ENCODE measurements at regions not wholly inside any gene's neighbourhood (a gene's known extent, or its start where the extent isn't known, plus 50 kb on each side); places are given as distances from the start of the nearest gene placed in this dataset.

DNA sequence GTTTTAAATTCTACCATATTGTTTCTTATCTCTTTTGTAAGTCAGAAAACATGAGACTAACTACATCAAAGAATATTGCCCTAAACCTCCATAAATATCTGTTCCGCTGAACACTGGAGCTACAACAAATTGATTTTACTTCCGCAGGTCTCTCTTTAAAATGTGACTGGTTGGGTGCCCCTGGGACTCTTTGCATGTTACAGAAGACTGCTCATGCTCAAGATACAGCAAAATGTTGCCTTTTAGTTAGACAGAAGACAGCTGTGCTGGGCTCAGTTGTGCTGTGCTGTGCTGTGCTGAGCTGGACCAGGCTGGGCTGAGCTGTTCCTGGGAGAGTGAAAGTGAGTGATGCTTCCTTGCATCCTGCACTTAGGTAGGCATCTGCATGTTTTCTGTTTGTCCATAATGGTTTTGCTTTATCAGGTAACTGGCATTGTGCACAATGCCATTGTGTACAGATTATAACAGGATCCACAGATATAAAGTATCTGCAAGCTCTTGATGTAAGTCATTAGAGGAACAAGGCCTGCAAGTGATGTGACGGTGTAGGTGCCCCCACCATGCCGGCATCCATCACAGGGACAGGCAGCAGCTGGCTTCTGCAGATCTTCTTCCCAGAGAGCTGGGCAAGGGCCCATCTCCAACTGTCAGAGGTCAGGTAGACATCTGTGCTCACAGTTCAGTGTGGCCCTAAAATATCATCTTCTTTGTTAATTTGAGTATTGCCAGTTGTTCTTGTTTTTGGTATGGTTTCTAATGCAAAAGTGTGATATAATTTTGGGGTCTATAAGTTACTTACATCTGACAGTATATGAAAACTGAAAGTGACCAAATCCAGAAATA is 972.5 kb upstream of the CELF2 start:
- H3K27ac ChIP-seq (ENCODE audit: low read depth, low read length) = no peak overlapping the region
- H3K9me3 ChIP-seq (ENCODE audit: control insufficient read depth in 1 of 2, insufficient read depth in 1 of 2, low read depth in 1 of 2, low read length in 2 of 2) = peaks cover 6 to 27% of the 10 kb centered on the region in 2 experiments; a peak in 2 of 4 replicates
- TF ChIP-seq, protein P1, sequence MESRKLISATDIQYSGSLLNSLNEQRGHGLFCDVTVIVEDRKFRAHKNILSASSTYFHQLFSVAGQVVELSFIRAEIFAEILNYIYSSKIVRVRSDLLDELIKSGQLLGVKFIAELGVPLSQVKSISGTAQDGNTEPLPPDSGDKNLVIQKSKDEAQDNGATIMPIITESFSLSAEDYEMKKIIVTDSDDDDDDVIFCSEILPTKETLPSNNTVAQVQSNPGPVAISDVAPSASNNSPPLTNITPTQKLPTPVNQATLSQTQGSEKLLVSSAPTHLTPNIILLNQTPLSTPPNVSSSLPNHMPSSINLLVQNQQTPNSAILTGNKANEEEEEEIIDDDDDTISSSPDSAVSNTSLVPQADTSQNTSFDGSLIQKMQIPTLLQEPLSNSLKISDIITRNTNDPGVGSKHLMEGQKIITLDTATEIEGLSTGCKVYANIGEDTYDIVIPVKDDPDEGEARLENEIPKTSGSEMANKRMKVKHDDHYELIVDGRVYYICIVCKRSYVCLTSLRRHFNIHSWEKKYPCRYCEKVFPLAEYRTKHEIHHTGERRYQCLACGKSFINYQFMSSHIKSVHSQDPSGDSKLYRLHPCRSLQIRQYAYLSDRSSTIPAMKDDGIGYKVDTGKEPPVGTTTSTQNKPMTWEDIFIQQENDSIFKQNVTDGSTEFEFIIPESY (IDR thresholded peaks at IDR 0.05; ENCODE audit: extremely low read depth, insufficient replicate concordance, low read length) = no peak
- TF ChIP-seq POLR2A (IDR thresholded peaks at IDR 0.05; ENCODE audit: borderline replicate concordance, extremely low read depth, insufficient read depth, insufficient read length) (no peak), TCF7L2 (IDR thresholded peaks at IDR 0.05; ENCODE audit: borderline replicate concordance, extremely low read depth, insufficient read depth, insufficient read length) (no peak), ZNF274 (IDR thresholded peaks at IDR 0.05; ENCODE audit: low read depth, low read length) (no peak)
- no peak for ATAC-seq
- CTCF ChIA-PET = no interaction called here
- H3K4me3 ChIP-seq (replicated peaks in 1 of 2; ENCODE audit: low read depth in 1 of 2, low read length in 2 of 2) = no peak overlapping the region
- H3K27me3 ChIP-seq (ENCODE audit: insufficient read depth, low read length) = no peaks in the 10 kb centered on the region
- POLR2A ChIA-PET = no interaction called here
- no peak overlapping the region for H2AFZ ChIP-seq (ENCODE audit: low read depth, low read length, poor library complexity, severe bottlenecking)
- H3K9ac ChIP-seq (ENCODE audit: low read length) = no peak overlapping the region
- no peaks in the 10 kb centered on the region for H3K79me2 ChIP-seq (ENCODE audit: insufficient read depth, low read length)
- intact Hi-C loops (cut with micrococcal nuclease) = no loop called here
- H3K9me2 ChIP-seq (ENCODE audit: insufficient read depth) = no peaks in the 10 kb centered on the region
- no TSS peak for BruUV-seq (replicated peaks)
- no peaks in the 10 kb centered on the region for H4K20me1 ChIP-seq (ENCODE audit: insufficient read depth)
- DNase-seq (ENCODE audit: low read depth, low spot score) = no peak
- no peaks in the 10 kb centered on the region for H3K4me1 ChIP-seq (ENCODE audit: control insufficient read depth in 1 of 2, insufficient read depth in 2 of 2, low read length in 2 of 2)
- H3K36me3 ChIP-seq (ENCODE audit: control insufficient read depth in 1 of 2, insufficient read depth in 2 of 2, low read length in 2 of 2) = no peaks in the 10 kb centered on the region
- H3K4me2 ChIP-seq (ENCODE audit: low read length) = no peak overlapping the region
- RAD21 ChIA-PET (ENCODE audit: low non-redundant PET in 1 of 2, low total read pairs in 2 of 2, uncharacterized antibody in 2 of 2, unreplicated experiment in 2 of 2) = no interaction called here

DNA sequence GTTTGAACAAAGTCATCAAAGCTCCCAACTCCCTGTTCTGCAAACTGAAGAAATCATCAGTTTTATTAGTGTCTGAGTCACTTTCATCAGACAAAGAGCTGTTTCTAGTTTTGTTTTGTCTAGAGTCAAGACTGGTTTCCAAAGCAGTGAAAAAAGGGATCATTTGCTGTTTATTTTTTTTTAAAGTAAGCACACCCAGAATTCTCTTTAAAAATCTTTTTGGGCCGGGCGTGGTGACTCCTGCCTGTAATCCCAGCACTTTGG is 972.0 kb upstream of the CELF2 start:
- TF ChIP-seq CEBPB (IDR thresholded peaks at IDR 0.05; ENCODE audit: low read depth) (no peak), EZH2phosphoT487 (IDR thresholded peaks at IDR 0.05; ENCODE audit: borderline replicate concordance) (no peak), RAD21 (IDR thresholded peaks at IDR 0.05; ENCODE audit: low read depth) (no peak), JUND (IDR thresholded peaks at IDR 0.05) (no peak)
- Histone ChIP-seq H3K4me1 (ENCODE audit: control insufficient read depth in 1 of 2, insufficient read depth in 2 of 2, low read length in 2 of 2) (no peaks in the 10 kb centered on the region), H3K27me3 (ENCODE audit: insufficient read depth, low read length) (no peaks in the 10 kb centered on the region), H3K4me2 (ENCODE audit: low read length) (no peak overlapping the region), H3K9me2 (ENCODE audit: insufficient read depth) (no peaks in the 10 kb centered on the region), H3K36me3 (ENCODE audit: control insufficient read depth in 1 of 2, insufficient read depth in 2 of 2, low read length in 2 of 2) (no peaks in the 10 kb centered on the region), H3K9me3 (ENCODE audit: control insufficient read depth in 1 of 2, insufficient read depth in 1 of 2, low read depth in 1 of 2, low read length in 2 of 2) (peaks cover 6 to 28% of the 10 kb centered on the region in 2 experiments; a peak in 2 of 4 replicates), H3K9ac (ENCODE audit: low read length) (no peak overlapping the region), H3K27ac (ENCODE audit: low read depth, low read length) (no peak overlapping the region), H4K20me1 (ENCODE audit: insufficient read depth) (no peaks in the 10 kb centered on the region), H3K79me2 (ENCODE audit: insufficient read depth, low read length) (no peaks in the 10 kb centered on the region), H3K4me3 (replicated peaks in 1 of 2; ENCODE audit: low read depth in 1 of 2, low read length in 2 of 2) (no peak overlapping the region), H2AFZ (ENCODE audit: low read depth, low read length, poor library complexity, severe bottlenecking) (no peak overlapping the region)
- POLR2A ChIA-PET = no interaction called here
- no peak for DNase-seq (ENCODE audit: low read depth, low spot score)
- intact Hi-C loops (cut with micrococcal nuclease) = no loop called here
- CTCF ChIA-PET = no interaction called here
- ATAC-seq = no peak
- RAD21 ChIA-PET (ENCODE audit: low non-redundant PET in 1 of 2, low total read pairs in 2 of 2, uncharacterized antibody in 2 of 2, unreplicated experiment in 2 of 2) = no interaction called here
- no TSS peak for BruUV-seq (replicated peaks)

Data from HCT116 (cell line).